Colonic mucosa (tissue), 4 donors: ENCODE measurements at regions not wholly inside any gene's neighbourhood (a gene's known extent, or its start where the extent isn't known, plus 50 kb on each side); places are given as distances from the start of the nearest gene placed in this dataset.

Source experiments
- DNase-seq: peaks from one replicate; pipeline ENCODE4 v3.0.0-alpha.2; 2020
- H3K27ac ChIP-seq: fragments of 200-600 bp; one replicate; pipeline ENCODE4 v1.8.0; 2021
- H3K27me3 ChIP-seq: fragments of 200-600 bp; one replicate; pipeline ENCODE4 v1.8.0; 2021
- H3K36me3 ChIP-seq: fragments of 200-600 bp; one replicate; pipeline ENCODE4 v1.8.0; 2021
- H3K4me1 ChIP-seq: fragments of 200-600 bp; one replicate; pipeline ENCODE4 v1.8.0; 2021; ENCODE audit warnings: mild to moderate bottlenecking
- H3K4me3 ChIP-seq: fragments of 200-600 bp; one replicate; pipeline ENCODE4 v1.8.0; 2021
- H3K9ac ChIP-seq, 2 donors: one replicate each; pipeline ENCODE4 v1.7.0; 2013; ENCODE audit warnings: control low read depth in 2 of 2, low read depth in 2 of 2, low read length in 2 of 2
- H3K9me3 ChIP-seq: fragments of 200-600 bp; one replicate; pipeline ENCODE4 v1.8.0; 2021
- intact Hi-C: fragments of 100-400 bp; cut with DNase I; formaldehyde crosslinking; loops from one replicate; pipeline ENCODE4 v1.14.1; 2022
- TF ChIP-seq, protein P1 (sequence below): fragments of 200-600 bp; IDR thresholded peaks from one replicate; pipeline ENCODE4 v1.8.0; 2022; ENCODE audit warnings: antibody characterized with exemption, mild to moderate bottlenecking
- donor health status: healthy.
- donor health status: DM: no; HTN: no; CAD: no.
- donor health status: DM: no; HTN: no; CAD: no.

DNA sequence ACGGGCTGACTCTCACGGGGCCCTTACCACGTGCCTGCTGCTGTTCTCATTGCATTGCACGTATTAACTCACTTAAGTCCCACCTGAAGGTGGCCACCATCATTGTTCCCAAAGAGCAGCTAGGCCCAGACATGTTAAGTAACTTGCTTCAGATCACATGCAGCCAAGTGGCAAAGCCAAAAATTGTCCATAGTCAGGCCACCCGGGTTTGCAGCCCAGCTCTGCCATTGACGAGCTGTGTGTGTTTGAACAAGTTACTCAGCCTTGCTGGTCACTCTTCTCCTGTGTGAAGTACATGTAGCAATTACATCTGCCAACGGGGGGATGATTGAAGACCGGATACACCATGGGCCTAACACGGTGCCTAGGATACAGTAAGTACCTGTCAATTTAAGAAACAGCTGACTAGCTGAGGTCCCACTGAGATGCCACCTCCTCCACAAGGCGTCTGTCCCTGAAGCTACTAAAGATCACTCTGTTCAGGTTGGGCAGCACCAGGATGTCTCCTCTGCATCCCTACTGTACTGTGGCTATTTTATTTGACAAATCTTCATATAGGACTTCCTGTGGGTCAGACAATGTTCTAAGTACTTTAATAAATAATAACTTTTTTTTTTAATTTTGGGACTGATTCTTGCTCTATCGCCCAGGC, 154.2 kb upstream of the MYCN start:
- H3K9ac ChIP-seq, result no peak overlapping the region
- H3K4me1 ChIP-seq, result no peaks in the 10 kb centered on the region
- no peaks in the 10 kb centered on the region for H3K36me3 ChIP-seq
- H3K27me3 ChIP-seq, result no peaks in the 10 kb centered on the region
- intact Hi-C loops, result no loop called here
- no peak overlapping the region for H3K4me3 ChIP-seq
- H3K9me3 ChIP-seq, result no peaks in the 10 kb centered on the region
- no peak for DNase-seq
- H3K27ac ChIP-seq, result no peak overlapping the region
- TF ChIP-seq, protein P1, sequence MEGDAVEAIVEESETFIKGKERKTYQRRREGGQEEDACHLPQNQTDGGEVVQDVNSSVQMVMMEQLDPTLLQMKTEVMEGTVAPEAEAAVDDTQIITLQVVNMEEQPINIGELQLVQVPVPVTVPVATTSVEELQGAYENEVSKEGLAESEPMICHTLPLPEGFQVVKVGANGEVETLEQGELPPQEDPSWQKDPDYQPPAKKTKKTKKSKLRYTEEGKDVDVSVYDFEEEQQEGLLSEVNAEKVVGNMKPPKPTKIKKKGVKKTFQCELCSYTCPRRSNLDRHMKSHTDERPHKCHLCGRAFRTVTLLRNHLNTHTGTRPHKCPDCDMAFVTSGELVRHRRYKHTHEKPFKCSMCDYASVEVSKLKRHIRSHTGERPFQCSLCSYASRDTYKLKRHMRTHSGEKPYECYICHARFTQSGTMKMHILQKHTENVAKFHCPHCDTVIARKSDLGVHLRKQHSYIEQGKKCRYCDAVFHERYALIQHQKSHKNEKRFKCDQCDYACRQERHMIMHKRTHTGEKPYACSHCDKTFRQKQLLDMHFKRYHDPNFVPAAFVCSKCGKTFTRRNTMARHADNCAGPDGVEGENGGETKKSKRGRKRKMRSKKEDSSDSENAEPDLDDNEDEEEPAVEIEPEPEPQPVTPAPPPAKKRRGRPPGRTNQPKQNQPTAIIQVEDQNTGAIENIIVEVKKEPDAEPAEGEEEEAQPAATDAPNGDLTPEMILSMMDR, result no peak

DNA sequence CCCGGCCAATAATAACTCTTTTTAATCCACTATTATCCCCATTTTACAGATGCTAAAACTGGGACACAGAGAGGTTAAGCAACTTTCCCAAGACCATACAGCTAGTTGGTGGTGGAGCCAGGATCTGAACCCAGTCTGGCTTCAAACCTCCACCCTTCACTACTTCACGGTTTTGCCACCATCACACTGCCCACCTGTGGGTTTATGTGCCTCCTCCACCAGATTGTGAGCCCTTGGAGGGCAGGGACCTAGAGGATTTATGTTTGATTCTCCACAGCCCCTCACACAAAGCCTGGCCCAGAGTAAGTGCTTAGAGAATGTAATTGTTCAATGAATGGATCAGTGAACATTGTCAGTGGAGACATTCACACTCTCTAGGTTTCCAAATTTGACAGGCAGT, 153.4 kb upstream of the MYCN start:
- DNase-seq, result no peak
- no peaks in the 10 kb centered on the region for H3K4me1 ChIP-seq
- no peak overlapping the region for H3K9ac ChIP-seq
- no peaks in the 10 kb centered on the region for H3K27me3 ChIP-seq
- H3K9me3 ChIP-seq, result no peaks in the 10 kb centered on the region
- H3K36me3 ChIP-seq, result no peaks in the 10 kb centered on the region
- no peak overlapping the region for H3K4me3 ChIP-seq
- TF ChIP-seq, protein P1, result no peak
- no peak overlapping the region for H3K27ac ChIP-seq
- intact Hi-C loops, result no loop called here

DNA sequence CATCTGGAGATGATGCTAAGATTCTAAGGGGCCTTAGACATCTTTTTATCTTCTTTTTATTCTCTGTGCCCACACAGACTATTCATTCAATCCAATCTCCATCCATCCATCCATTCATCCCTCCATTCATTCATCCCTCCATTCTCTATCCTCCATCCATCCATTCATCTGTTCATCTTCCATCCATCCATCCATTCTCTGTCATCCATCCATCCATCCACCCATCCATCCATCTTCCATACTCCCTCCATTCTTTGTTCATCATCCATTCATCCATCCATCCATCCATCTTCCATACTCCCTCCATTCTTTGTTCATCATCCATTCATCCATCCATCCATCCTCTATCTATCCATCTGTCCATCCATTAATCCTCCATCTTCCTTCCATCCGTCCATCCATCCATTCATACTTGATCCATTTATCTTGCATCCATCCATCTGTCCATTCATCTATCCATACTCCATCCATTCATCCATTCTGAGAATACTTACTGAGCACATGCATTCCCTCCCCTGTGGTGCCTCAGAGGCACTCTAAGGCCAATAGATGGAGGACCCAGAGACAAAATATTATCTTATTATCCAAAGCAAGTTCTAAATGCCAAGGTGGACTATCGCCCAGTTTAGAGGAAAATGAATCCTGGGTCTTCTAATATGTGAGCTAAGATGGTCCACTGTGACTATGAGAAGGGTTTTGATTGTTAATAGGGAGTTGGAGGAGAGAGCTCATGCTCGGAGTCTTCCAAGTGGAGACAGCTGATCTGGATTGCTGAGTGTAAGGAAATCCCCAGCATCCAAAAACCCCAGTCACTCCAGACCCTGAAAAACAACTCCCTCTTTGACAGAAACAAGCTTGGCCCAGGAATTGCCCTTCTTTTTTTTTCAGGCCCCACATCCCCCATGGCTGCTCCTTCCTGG, 152.6 kb upstream of the MYCN start:
- no peak overlapping the region for H3K27ac ChIP-seq
- H3K9me3 ChIP-seq, result no peaks in the 10 kb centered on the region
- H3K9ac ChIP-seq, result no peak overlapping the region
- intact Hi-C loops, result no loop called here
- no peak for DNase-seq
- H3K4me3 ChIP-seq, result no peak overlapping the region
- no peaks in the 10 kb centered on the region for H3K27me3 ChIP-seq
- TF ChIP-seq, protein P1, result no peak
- no peaks in the 10 kb centered on the region for H3K36me3 ChIP-seq
- H3K4me1 ChIP-seq, result no peaks in the 10 kb centered on the region

DNA sequence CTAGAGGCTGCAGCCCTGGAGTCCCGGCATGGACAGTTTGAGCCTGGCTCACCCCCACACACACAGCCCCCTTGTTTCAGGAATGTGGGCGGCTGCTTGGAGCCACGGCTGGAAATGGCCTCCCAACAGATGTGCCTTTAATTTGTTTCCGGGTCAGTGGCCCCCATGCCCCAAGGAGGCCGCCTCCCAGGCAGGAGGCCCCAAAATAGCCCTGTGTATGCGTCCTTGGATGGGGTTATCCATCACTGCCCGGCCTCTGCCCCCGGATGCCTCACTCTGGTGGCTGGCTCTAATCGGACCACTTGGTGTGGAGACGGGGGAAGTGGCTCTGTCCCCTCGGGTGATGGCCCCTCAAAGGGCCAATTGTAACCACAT, 151.9 kb upstream of the MYCN start:
- DNase-seq, result no peak
- H3K27ac ChIP-seq, result no peak overlapping the region
- no peak overlapping the region for H3K9ac ChIP-seq
- H3K4me1 ChIP-seq, result no peaks in the 10 kb centered on the region
- H3K9me3 ChIP-seq, result no peaks in the 10 kb centered on the region
- H3K27me3 ChIP-seq, result no peaks in the 10 kb centered on the region
- TF ChIP-seq, protein P1, result no peak
- intact Hi-C loops, result no loop called here
- H3K4me3 ChIP-seq, result no peak overlapping the region
- H3K36me3 ChIP-seq, result no peaks in the 10 kb centered on the region

DNA sequence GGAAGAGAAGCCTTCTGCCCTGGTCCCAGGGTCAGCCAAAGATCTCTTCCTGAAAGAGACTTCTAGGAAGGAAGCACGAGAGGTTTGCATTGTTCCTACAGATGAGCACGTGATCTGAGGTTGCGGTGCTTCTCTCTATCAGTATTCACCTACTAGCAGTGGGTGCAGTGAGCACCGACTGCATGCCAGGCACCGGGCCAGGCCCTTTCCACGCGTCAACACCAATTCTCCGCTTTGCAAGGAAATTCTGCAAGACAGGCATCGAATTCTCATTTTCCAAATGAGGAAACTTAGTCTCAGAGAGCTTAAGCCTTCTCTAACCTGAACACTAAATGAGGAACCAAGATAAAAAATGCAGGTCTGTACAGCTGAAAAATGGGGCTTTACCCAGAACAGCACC, 151.5 kb upstream of the MYCN start:
- DNase-seq, result no peak
- no peak overlapping the region for H3K4me3 ChIP-seq
- intact Hi-C loops, result no loop called here

More for the DNA sequence above, 151.5 kb upstream of the MYCN start:
- Histone ChIP-seq H3K9me3 (no peaks in the 10 kb centered on the region), H3K36me3 (no peaks in the 10 kb centered on the region), H3K27ac (no peak overlapping the region), H3K4me1 (no peaks in the 10 kb centered on the region), H3K9ac (no peak overlapping the region), H3K27me3 (no peaks in the 10 kb centered on the region)
- TF ChIP-seq, protein P1, result no peak
